Osteoblast (primary cell): ENCODE measurements at regions not wholly inside any gene's neighbourhood (a gene's known extent, or its start where the extent isn't known, plus 50 kb on each side); places are given as distances from the start of the nearest gene placed in this dataset.

Source experiments
- DNase-seq: peaks from one replicate; pipeline ENCODE4 v3.0.0; 2011; ENCODE audit warnings: low spot score, mixed read lengths; ENCODE audit not compliant: insufficient read length; ENCODE audit errors: missing footprints
- H2AFZ ChIP-seq: 2 replicates; pipeline ENCODE4 v1.6.0; 2011; ENCODE audit warnings: mild to moderate bottlenecking, low read length
- H3K27ac ChIP-seq: 2 replicates; pipeline ENCODE4 v1.5.1; 2011; ENCODE audit warnings: mild to moderate bottlenecking, low read depth, low read length, moderate library complexity
- H3K27me3 ChIP-seq: 2 replicates; pipeline ENCODE4 v1.6.0; 2012; ENCODE audit warnings: mild to moderate bottlenecking, control low read depth, inconsistent platforms, low read length, moderate library complexity; ENCODE audit not compliant: insufficient read depth
- H3K36me3 ChIP-seq: 2 replicates; pipeline ENCODE4 v1.5.1; 2011; ENCODE audit warnings: mild to moderate bottlenecking, low read length, control low read depth, moderate library complexity; ENCODE audit not compliant: insufficient read depth
- H3K4me1 ChIP-seq: 2 replicates; pipeline ENCODE4 v1.5.1; 2011; ENCODE audit warnings: mild to moderate bottlenecking, low read length, control low read depth, moderate library complexity; ENCODE audit not compliant: insufficient read depth
- H3K4me2 ChIP-seq: 2 replicates; pipeline ENCODE4 v1.6.0; 2011; ENCODE audit warnings: mild to moderate bottlenecking, low read length; ENCODE audit not compliant: insufficient read depth
- H3K4me3 ChIP-seq: fragments of 200-600 bp; sonication (generic); 3 replicates; pipeline ENCODE4 v1.5.1; 2012; ENCODE audit warnings: mild to moderate bottlenecking, low read length, inconsistent platforms; ENCODE audit not compliant: insufficient read depth
- H3K79me2 ChIP-seq: 2 replicates; pipeline ENCODE4 v1.6.0; 2012; ENCODE audit warnings: mild to moderate bottlenecking, low read length, control low read depth, inconsistent platforms; ENCODE audit not compliant: insufficient read depth
- H3K9me3 ChIP-seq: 2 replicates; pipeline ENCODE4 v1.5.1; 2011; ENCODE audit warnings: low read depth, low read length, control low read depth
- H4K20me1 ChIP-seq: 2 replicates; pipeline ENCODE4 v1.6.0; 2012; ENCODE audit warnings: mild to moderate bottlenecking, low read length, control low read depth; ENCODE audit not compliant: insufficient read depth
- TF ChIP-seq, protein P1 (sequence below): IDR thresholded peaks from 2 replicates; pipeline ENCODE4 v1.5.1; 2011; ENCODE audit warnings: mild to moderate bottlenecking, low read depth, low read length, moderate library complexity; ENCODE audit errors: extremely low read depth

DNA sequence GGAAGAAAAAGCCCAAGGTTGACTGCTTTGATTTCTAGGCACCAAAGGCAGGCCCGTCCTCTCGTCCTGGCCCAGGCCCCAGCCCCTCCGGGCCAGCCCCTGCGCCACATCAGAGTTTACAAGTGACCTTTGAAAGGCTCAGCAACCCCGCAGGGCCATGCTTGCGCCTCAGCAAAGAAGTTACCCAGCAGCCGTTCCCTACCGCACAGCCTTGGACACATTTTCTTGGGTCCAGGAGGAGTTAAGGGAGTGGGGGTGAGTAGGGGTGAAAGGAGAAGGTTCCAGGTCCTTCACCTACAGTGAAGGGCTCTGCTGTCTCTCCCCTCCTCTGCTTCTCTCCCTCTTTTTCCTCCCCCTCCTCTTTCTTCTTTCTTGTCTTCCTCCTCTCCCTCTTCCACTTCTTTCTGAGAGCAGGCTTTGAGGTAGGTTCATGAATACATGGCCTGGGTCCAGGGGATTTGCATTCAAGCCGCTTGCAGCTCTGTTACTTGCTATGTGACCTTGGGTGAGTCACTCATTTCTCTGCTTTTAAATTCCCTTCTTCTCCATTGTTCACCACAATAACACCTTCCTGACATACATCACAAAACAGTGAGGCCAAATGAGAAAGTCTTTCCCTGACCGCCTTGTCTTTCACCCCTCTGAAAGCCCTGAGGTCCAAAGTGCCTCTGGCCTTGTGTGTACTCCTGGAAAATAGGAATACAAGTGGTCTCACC, 223.3 kb upstream of the TPRG1 start:
- Histone ChIP-seq H3K36me3 (no peaks in the 10 kb centered on the region), H3K4me1 (peaks cover 25% of the 10 kb centered on the region), H3K4me2 (peak overlapping the region; percentile 66), H3K27me3 (no peaks in the 10 kb centered on the region), H4K20me1 (no peaks in the 10 kb centered on the region), H3K79me2 (no peaks in the 10 kb centered on the region), H3K9me3 (no peaks in the 10 kb centered on the region), H2AFZ (peak overlapping the region; percentile 38), H3K27ac (peak overlapping the region; percentile 79), H3K4me3 (peak overlapping the region; percentile 69)
- TF ChIP-seq, protein P1, sequence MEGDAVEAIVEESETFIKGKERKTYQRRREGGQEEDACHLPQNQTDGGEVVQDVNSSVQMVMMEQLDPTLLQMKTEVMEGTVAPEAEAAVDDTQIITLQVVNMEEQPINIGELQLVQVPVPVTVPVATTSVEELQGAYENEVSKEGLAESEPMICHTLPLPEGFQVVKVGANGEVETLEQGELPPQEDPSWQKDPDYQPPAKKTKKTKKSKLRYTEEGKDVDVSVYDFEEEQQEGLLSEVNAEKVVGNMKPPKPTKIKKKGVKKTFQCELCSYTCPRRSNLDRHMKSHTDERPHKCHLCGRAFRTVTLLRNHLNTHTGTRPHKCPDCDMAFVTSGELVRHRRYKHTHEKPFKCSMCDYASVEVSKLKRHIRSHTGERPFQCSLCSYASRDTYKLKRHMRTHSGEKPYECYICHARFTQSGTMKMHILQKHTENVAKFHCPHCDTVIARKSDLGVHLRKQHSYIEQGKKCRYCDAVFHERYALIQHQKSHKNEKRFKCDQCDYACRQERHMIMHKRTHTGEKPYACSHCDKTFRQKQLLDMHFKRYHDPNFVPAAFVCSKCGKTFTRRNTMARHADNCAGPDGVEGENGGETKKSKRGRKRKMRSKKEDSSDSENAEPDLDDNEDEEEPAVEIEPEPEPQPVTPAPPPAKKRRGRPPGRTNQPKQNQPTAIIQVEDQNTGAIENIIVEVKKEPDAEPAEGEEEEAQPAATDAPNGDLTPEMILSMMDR, result no peak
- peak; percentile 80 for DNase-seq

GRCh38 chr3:188948997-188949389, 222.8 kb upstream of the TPRG1 start:
- Histone ChIP-seq H3K79me2 (no peaks in the 10 kb centered on the region), H3K27me3 (no peaks in the 10 kb centered on the region), H3K36me3 (no peaks in the 10 kb centered on the region), H2AFZ (no peak overlapping the region), H3K4me3 (no peak overlapping the region), H4K20me1 (no peaks in the 10 kb centered on the region), H3K9me3 (no peaks in the 10 kb centered on the region), H3K4me2 (peak overlapping the region; percentile 66), H3K27ac (peak overlapping the region; percentile 79), H3K4me1 (peaks cover 25% of the 10 kb centered on the region)
- TF ChIP-seq, protein P1, result no peak
- no peak for DNase-seq

DNA sequence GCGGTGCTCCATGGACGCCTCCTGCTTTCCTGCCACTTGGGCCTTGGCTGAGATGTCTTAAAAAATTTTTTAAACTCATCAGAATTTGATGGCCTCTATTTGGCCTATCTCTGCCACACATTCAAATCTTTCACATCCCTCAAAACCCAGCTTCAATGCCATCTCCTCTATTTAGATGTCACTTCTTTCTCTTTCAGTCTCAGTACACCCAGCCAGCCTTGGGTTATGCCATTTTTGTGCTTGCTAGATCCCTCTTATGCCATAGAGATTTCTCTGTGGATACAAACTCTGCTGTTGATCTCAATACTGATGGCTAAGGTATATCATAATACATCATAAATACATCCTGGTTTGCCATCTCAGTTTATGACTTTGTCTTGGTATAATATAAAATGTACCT, 222.3 kb upstream of the TPRG1 start:
- no peak for DNase-seq
- Histone ChIP-seq H3K4me1 (peaks cover 25% of the 10 kb centered on the region), H3K36me3 (no peaks in the 10 kb centered on the region), H3K4me3 (no peak overlapping the region), H2AFZ (no peak overlapping the region), H3K79me2 (no peaks in the 10 kb centered on the region), H3K4me2 (no peak overlapping the region), H4K20me1 (no peaks in the 10 kb centered on the region), H3K27ac (peak overlapping the region; percentile 79), H3K9me3 (no peaks in the 10 kb centered on the region), H3K27me3 (no peaks in the 10 kb centered on the region)
- TF ChIP-seq, protein P1, result no peak

DNA sequence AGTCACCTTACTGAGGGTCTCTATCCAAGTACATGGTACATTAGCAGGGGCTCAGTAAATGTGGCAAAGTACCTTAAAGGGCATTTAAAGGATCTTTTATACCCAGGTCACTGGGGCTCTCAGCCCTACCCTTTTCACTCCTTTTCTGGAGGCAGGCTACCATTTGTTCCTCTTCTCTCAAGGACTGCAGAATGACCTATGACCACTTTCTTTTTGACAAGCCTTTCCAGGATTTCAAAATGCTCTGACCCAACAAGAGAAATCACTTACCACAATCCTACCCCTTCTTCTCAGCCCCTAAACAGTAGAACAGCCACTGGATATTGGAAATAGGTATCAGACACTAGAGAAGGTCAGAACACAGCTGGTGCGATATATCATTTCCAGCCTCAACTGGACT, 221.8 kb upstream of the TPRG1 start:
- Histone ChIP-seq H3K27me3 (no peaks in the 10 kb centered on the region), H4K20me1 (no peaks in the 10 kb centered on the region), H3K4me3 (no peak overlapping the region), H3K79me2 (no peaks in the 10 kb centered on the region), H3K4me2 (no peak overlapping the region), H2AFZ (no peak overlapping the region), H3K9me3 (no peaks in the 10 kb centered on the region), H3K4me1 (peaks cover 25% of the 10 kb centered on the region), H3K36me3 (no peaks in the 10 kb centered on the region), H3K27ac (peak overlapping the region; percentile 78)
- TF ChIP-seq, protein P1, result no peak
- no peak for DNase-seq
